ENCODE measurements at regions not wholly inside any gene's neighbourhood (a gene's known extent, or its start where the extent isn't known, plus 50 kb on each side); places are given as distances from the start of the nearest gene placed in this dataset.
A peak's percentile ranks its signal among the peaks of the same experiment; 100 is the strongest.

DNA sequence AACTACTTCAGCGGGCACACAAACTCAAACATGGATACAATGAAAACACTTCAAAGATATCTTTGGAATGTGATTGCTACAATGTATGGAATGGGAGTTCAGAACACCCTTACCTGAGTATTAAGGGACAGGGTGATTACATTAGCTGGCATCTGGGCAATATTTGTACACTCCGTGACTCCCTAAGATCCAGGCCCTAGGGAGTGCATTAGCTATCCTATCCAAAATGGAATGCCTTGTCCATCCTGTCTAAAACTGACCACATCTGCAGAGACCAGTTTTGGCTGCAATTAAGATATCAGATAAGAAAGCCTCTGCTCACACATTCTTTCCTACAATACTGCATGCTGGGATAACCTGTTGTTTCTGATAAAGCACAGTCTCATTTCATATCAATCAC, 176.6 kb upstream of the EMCN start:
- no peaks in the 10 kb centered on the region for H3K9me3 ChIP-seq
- H3K9me2 ChIP-seq, result no peaks in the 10 kb centered on the region
- H3K4me3 ChIP-seq (ENCODE audit: low read depth in 2 of 2, low read length in 1 of 2), result no peak overlapping the region
- 96% methylated on average over 2 of the region's 2 CpGs for WGBS (ENCODE audit: low lambda C conversion rate)
- no peaks in the 10 kb centered on the region for H3K27me3 ChIP-seq (ENCODE audit: insufficient read depth)
- H3K79me2 ChIP-seq (ENCODE audit: insufficient read depth), result no peaks in the 10 kb centered on the region
- no peaks in the 10 kb centered on the region for H3K4me1 ChIP-seq (ENCODE audit: control insufficient read depth in 1 of 2, insufficient read depth in 2 of 2, low read depth in 1 of 2, low read length in 1 of 2)
- TF ChIP-seq GABPA (IDR thresholded peaks at IDR 0.05; ENCODE audit: low read depth) (no peak), EP300 (IDR thresholded peaks at IDR 0.05; ENCODE audit: borderline replicate concordance in 1 of 2, low read depth in 1 of 2, low read length in 1 of 2) (no peak), EZH2phosphoT487 (IDR thresholded peaks at IDR 0.05; ENCODE audit: borderline replicate concordance, low read depth) (no peak), SIN3A (IDR thresholded peaks at IDR 0.05; ENCODE audit: borderline replicate concordance, low read depth, low read length) (no peak), CHD2 (IDR thresholded peaks at IDR 0.05; ENCODE audit: low read length, partially characterized antibody) (no peak), MEF2A (IDR thresholded peaks at IDR 0.05; ENCODE audit: borderline replicate concordance, low read depth) (no peak), RAD21 (IDR thresholded peaks at IDR 0.05; ENCODE audit: low read length) (no peak), PBX3 (IDR thresholded peaks at IDR 0.05) (no peak), POLR2AphosphoS5 (IDR thresholded peaks at IDR 0.05; ENCODE audit: low read depth, low read length) (no peak), USF1 (IDR thresholded peaks at IDR 0.05; ENCODE audit: borderline replicate concordance, low read depth) (no peak), MXI1 (IDR thresholded peaks at IDR 0.05; ENCODE audit: low read depth, low read length) (no peak), JUND (IDR thresholded peaks at IDR 0.05) (no peak), ELF1 (IDR thresholded peaks at IDR 0.05) (no peak), FOXJ3 (CRISPR knock-in tag; IDR thresholded peaks at IDR 0.05) (no peak), YY1 (IDR thresholded peaks at IDR 0.05; ENCODE audit: low read depth) (no peak)
- H3K9ac ChIP-seq, result no peak overlapping the region
- no peaks in the 10 kb centered on the region for H3K36me3 ChIP-seq (replicated peaks in 1 of 2; ENCODE audit: control insufficient read depth in 1 of 2, insufficient read depth in 2 of 2, low read length in 1 of 2)
- peak; percentile 6 for DNase-seq
- H3K27ac ChIP-seq (ENCODE audit: low read depth in 2 of 2, low read length in 1 of 2), result no peak overlapping the region
- no peak overlapping the region for H3K4me2 ChIP-seq
- no peaks in the 10 kb centered on the region for H4K20me1 ChIP-seq (ENCODE audit: insufficient read depth)
- CTCF ChIA-PET, result interaction anchor here (1.5 kb wide), 1 partner anchor 10 kb away, joined by 4 read pairs; no protein-coding TSS in a partner anchor
- no peaks in the 10 kb centered on the region for H3F3A ChIP-seq (replicated peaks; ENCODE audit: insufficient read depth)
- no peak overlapping the region for H2AFZ ChIP-seq (ENCODE audit: low read depth)
- POLR2A ChIA-PET, result no interaction called here

DNA sequence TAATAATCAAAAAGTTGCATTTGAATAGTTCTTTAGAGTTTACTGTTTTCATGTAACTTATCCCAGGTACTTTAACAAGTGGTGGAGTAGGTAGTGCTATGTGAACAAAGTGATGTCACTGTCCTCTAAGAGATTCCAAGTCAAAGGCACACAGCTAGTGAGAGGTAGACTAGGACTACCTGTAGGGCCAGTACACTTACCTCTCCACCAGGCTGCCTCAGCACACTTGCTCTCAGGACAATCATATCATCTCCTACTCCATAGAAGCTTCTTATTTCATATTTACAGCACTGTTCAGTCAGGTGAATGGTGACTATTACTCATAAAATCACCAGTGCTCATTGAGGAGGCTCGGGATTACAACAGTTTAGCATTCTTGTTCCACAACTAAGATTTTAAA, 173.0 kb upstream of the EMCN start:
- 67% methylated on average over 1 of the region's 1 CpG for WGBS (ENCODE audit: low lambda C conversion rate)
- Histone ChIP-seq H3K27me3 (ENCODE audit: insufficient read depth) (no peaks in the 10 kb centered on the region), H3K9me3 (no peaks in the 10 kb centered on the region), H3K4me3 (ENCODE audit: low read depth in 2 of 2, low read length in 1 of 2) (no peak overlapping the region), H3K27ac (ENCODE audit: low read depth in 2 of 2, low read length in 1 of 2) (no peak overlapping the region), H3K9me2 (no peaks in the 10 kb centered on the region), H3K4me1 (ENCODE audit: control insufficient read depth in 1 of 2, insufficient read depth in 2 of 2, low read depth in 1 of 2, low read length in 1 of 2) (no peaks in the 10 kb centered on the region), H3K36me3 (replicated peaks in 1 of 2; ENCODE audit: control insufficient read depth in 1 of 2, insufficient read depth in 2 of 2, low read length in 1 of 2) (peaks cover 0 to 4% of the 10 kb centered on the region in 2 experiments), H2AFZ (ENCODE audit: low read depth) (no peak overlapping the region), H3K4me2 (no peak overlapping the region), H3F3A (replicated peaks; ENCODE audit: insufficient read depth) (no peaks in the 10 kb centered on the region), H4K20me1 (ENCODE audit: insufficient read depth) (no peaks in the 10 kb centered on the region), H3K9ac (no peak overlapping the region), H3K79me2 (ENCODE audit: insufficient read depth) (no peaks in the 10 kb centered on the region)
- no peak for DNase-seq
- CTCF ChIA-PET, result no interaction called here
- POLR2A ChIA-PET, result no interaction called here
- TF ChIP-seq NFIC (IDR thresholded peaks at IDR 0.05; ENCODE audit: borderline replicate concordance) (no peak), MAX (IDR thresholded peaks at IDR 0.05; ENCODE audit: low read depth) (no peak), RCOR1 (IDR thresholded peaks at IDR 0.05; ENCODE audit: low read length) (no peak), SIN3A (IDR thresholded peaks at IDR 0.05; ENCODE audit: borderline replicate concordance, low read depth, low read length) (no peak), FOXM1 (IDR thresholded peaks at IDR 0.05; ENCODE audit: low read depth) (no peak), NRF1 (IDR thresholded peaks at IDR 0.05; ENCODE audit: low read depth, low read length) (no peak), RFX5 (IDR thresholded peaks at IDR 0.05; ENCODE audit: low read length) (no peak), GATA2 (CRISPR knock-in tag; IDR thresholded peaks at IDR 0.05) (no peak), USF1 (IDR thresholded peaks at IDR 0.05; ENCODE audit: borderline replicate concordance, low read depth) (no peak), PBX3 (IDR thresholded peaks at IDR 0.05) (no peak), MXI1 (IDR thresholded peaks at IDR 0.05; ENCODE audit: low read depth, low read length) (no peak)
- TF ChIP-seq, protein P1, sequence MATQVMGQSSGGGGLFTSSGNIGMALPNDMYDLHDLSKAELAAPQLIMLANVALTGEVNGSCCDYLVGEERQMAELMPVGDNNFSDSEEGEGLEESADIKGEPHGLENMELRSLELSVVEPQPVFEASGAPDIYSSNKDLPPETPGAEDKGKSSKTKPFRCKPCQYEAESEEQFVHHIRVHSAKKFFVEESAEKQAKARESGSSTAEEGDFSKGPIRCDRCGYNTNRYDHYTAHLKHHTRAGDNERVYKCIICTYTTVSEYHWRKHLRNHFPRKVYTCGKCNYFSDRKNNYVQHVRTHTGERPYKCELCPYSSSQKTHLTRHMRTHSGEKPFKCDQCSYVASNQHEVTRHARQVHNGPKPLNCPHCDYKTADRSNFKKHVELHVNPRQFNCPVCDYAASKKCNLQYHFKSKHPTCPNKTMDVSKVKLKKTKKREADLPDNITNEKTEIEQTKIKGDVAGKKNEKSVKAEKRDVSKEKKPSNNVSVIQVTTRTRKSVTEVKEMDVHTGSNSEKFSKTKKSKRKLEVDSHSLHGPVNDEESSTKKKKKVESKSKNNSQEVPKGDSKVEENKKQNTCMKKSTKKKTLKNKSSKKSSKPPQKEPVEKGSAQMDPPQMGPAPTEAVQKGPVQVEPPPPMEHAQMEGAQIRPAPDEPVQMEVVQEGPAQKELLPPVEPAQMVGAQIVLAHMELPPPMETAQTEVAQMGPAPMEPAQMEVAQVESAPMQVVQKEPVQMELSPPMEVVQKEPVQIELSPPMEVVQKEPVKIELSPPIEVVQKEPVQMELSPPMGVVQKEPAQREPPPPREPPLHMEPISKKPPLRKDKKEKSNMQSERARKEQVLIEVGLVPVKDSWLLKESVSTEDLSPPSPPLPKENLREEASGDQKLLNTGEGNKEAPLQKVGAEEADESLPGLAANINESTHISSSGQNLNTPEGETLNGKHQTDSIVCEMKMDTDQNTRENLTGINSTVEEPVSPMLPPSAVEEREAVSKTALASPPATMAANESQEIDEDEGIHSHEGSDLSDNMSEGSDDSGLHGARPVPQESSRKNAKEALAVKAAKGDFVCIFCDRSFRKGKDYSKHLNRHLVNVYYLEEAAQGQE (IDR thresholded peaks at IDR 0.05; ENCODE audit: low read depth, low read length), result no peak

Measured in SK-N-SH (cell line).